DOHH2 (cell line): ENCODE measurements at regions not wholly inside any gene's neighbourhood (a gene's known extent, or its start where the extent isn't known, plus 50 kb on each side); places are given as distances from the start of the nearest gene placed in this dataset.

ENCODE experiments used
- H3F3A ChIP-seq: fragments of 200-600 bp; sonication (generic), shearing (Covaris generic); 2 replicates; pipeline ENCODE4 v1.6.0; 2016; ENCODE audit warnings: antibody characterized with exemption, mild to moderate bottlenecking; ENCODE audit not compliant: control insufficient read depth, insufficient read depth
- H3K27ac ChIP-seq: fragments of 200-600 bp; sonication (generic); 2 replicates; pipeline ENCODE4 v1.5.1; 2014; ENCODE audit warnings: low read depth, mild to moderate bottlenecking, low read length, moderate library complexity
- H3K27me3 ChIP-seq: fragments of 200-600 bp; sonication (generic); 2 replicates; pipeline ENCODE4 v1.6.1; 2014; ENCODE audit warnings: mild to moderate bottlenecking, low read length, mixed read lengths; ENCODE audit not compliant: control insufficient read depth
- H3K36me3 ChIP-seq: fragments of 200-600 bp; sonication (generic); 2 replicates; pipeline ENCODE4 v1.6.1; 2014; ENCODE audit warnings: mild to moderate bottlenecking, low read length, moderate library complexity, mixed read lengths; ENCODE audit not compliant: control insufficient read depth
- H3K4me1 ChIP-seq: fragments of 200-600 bp; sonication (generic); 2 replicates; pipeline ENCODE4 v1.6.1; 2014; ENCODE audit warnings: mild to moderate bottlenecking, low read length, mixed read lengths; ENCODE audit not compliant: control insufficient read depth
- H3K4me2 ChIP-seq: fragments of 200-600 bp; sonication (generic); 2 replicates; pipeline ENCODE4 v1.6.0; 2014; ENCODE audit warnings: mild to moderate bottlenecking, low read length, moderate library complexity
- H3K4me3 ChIP-seq: fragments of 200-600 bp; sonication (generic); 2 replicates; pipeline ENCODE4 v1.5.1; 2014; ENCODE audit warnings: mild to moderate bottlenecking, low read length, mixed read lengths
- H3K79me2 ChIP-seq: fragments of 200-600 bp; sonication (generic); 2 replicates; pipeline ENCODE4 v1.6.1; 2014; ENCODE audit warnings: mild to moderate bottlenecking, low read length, mixed read lengths; ENCODE audit not compliant: control insufficient read depth
- H3K9me2 ChIP-seq: fragments of 200-600 bp; sonication (generic); replicated peaks from 2 replicates; pipeline ENCODE4 v1.6.1; 2014; ENCODE audit warnings: mild to moderate bottlenecking, low read length, mixed read lengths; ENCODE audit not compliant: control insufficient read depth
- H3K9me3 ChIP-seq: fragments of 200-600 bp; sonication (generic); 2 replicates; pipeline ENCODE4 v1.6.1; 2014; ENCODE audit warnings: antibody characterized with exemption, low read length, mixed read lengths; ENCODE audit not compliant: control insufficient read depth, insufficient read depth
- H4K20me1 ChIP-seq: fragments of 200-600 bp; sonication (generic); 2 replicates; pipeline ENCODE4 v1.6.0; 2014; ENCODE audit warnings: low read depth, mild to moderate bottlenecking, antibody characterized with exemption, low read length, moderate library complexity; ENCODE audit not compliant: control insufficient read depth, insufficient read depth
- EZH2phosphoT487 ChIP-seq: fragments of 200-600 bp; sonication (generic); IDR thresholded peaks from 2 replicates; pipeline ENCODE4 v1.6.1; 2017; ENCODE audit warnings: borderline replicate concordance, mild to moderate bottlenecking, antibody characterized with exemption, low read length, moderate library complexity, mixed read lengths
- TF ChIP-seq, protein P1 (sequence below): fragments of 200-600 bp; sonication (generic); IDR thresholded peaks from one replicate; pipeline ENCODE4 v1.5.1; 2014; ENCODE audit warnings: antibody characterized with exemption, mild to moderate bottlenecking, low read depth, low read length; ENCODE audit not compliant: poor library complexity, severe bottlenecking

- no peaks in the 10 kb centered on the region for H3K79me2 ChIP-seq
- no peak overlapping the region for H3K27ac ChIP-seq
- no peaks in the 10 kb centered on the region for H3K27me3 ChIP-seq
- no peak overlapping the region for H3K4me3 ChIP-seq
- no peaks in the 10 kb centered on the region for H3K36me3 ChIP-seq
- no peaks in the 10 kb centered on the region for H3F3A ChIP-seq
- no peaks in the 10 kb centered on the region for H3K9me3 ChIP-seq
- TF ChIP-seq, protein P1, sequence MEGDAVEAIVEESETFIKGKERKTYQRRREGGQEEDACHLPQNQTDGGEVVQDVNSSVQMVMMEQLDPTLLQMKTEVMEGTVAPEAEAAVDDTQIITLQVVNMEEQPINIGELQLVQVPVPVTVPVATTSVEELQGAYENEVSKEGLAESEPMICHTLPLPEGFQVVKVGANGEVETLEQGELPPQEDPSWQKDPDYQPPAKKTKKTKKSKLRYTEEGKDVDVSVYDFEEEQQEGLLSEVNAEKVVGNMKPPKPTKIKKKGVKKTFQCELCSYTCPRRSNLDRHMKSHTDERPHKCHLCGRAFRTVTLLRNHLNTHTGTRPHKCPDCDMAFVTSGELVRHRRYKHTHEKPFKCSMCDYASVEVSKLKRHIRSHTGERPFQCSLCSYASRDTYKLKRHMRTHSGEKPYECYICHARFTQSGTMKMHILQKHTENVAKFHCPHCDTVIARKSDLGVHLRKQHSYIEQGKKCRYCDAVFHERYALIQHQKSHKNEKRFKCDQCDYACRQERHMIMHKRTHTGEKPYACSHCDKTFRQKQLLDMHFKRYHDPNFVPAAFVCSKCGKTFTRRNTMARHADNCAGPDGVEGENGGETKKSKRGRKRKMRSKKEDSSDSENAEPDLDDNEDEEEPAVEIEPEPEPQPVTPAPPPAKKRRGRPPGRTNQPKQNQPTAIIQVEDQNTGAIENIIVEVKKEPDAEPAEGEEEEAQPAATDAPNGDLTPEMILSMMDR = no peak
- TF ChIP-seq EZH2phosphoT487 = no peak
- H3K4me2 ChIP-seq = no peak overlapping the region
- no peaks in the 10 kb centered on the region for H3K4me1 ChIP-seq
- H3K9me2 ChIP-seq = no peaks in the 10 kb centered on the region
- no peaks in the 10 kb centered on the region for H4K20me1 ChIP-seq
These were observed 94.4 kb upstream of the TRPC3 start for GRCh38 chr4:122046255-122046654.

- no peaks in the 10 kb centered on the region for H3K9me3 ChIP-seq
- no peaks in the 10 kb centered on the region for H3K4me1 ChIP-seq
- no peak overlapping the region for H3K4me2 ChIP-seq
- no peaks in the 10 kb centered on the region for H3K27me3 ChIP-seq
- H3K27ac ChIP-seq = no peak overlapping the region
- no peaks in the 10 kb centered on the region for H3K9me2 ChIP-seq
- TF ChIP-seq EZH2phosphoT487 = no peak
- TF ChIP-seq, protein P1 = no peak
- H3F3A ChIP-seq = no peaks in the 10 kb centered on the region
- no peaks in the 10 kb centered on the region for H3K36me3 ChIP-seq
- no peaks in the 10 kb centered on the region for H3K79me2 ChIP-seq
- no peak overlapping the region for H3K4me3 ChIP-seq
- no peaks in the 10 kb centered on the region for H4K20me1 ChIP-seq
These were observed 93.7 kb upstream of the TRPC3 start for GRCh38 chr4:122045533-122045932.

GRCh38 chr4:122044501-122044900 is 92.6 kb upstream of the TRPC3 start:
- Histone ChIP-seq H3K79me2 (no peaks in the 10 kb centered on the region), H3K4me1 (no peaks in the 10 kb centered on the region), H3K4me2 (no peak overlapping the region), H3K36me3 (no peaks in the 10 kb centered on the region), H3K9me2 (no peaks in the 10 kb centered on the region), H3K27ac (no peak overlapping the region), H3F3A (no peaks in the 10 kb centered on the region), H3K9me3 (no peaks in the 10 kb centered on the region), H4K20me1 (no peaks in the 10 kb centered on the region), H3K27me3 (no peaks in the 10 kb centered on the region), H3K4me3 (no peak overlapping the region)
- TF ChIP-seq, protein P1 = no peak
- TF ChIP-seq EZH2phosphoT487 = no peak

DNA sequence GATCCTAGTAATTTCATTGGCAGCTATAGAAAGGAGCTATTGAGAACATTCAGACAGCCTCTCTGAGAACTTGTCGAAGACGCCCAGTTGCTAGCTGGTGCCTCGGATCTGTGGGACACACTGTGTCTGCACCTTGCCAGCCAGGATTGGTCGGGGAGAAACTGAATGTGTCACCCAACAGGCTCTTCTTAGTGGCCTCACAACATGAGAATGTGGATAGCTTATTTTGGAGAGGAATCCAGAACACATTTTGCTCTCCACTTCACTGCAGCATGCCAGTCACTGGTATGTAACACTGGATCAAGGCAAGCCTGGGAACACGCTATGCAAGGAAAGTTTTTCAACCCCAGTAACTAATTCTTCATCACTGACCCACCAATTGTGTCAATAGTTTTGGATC is 89.5 kb upstream of the TRPC3 start:
- no peaks in the 10 kb centered on the region for H4K20me1 ChIP-seq
- H3K27ac ChIP-seq = no peak overlapping the region
- H3K4me1 ChIP-seq = no peaks in the 10 kb centered on the region
- no peaks in the 10 kb centered on the region for H3K79me2 ChIP-seq
- H3K27me3 ChIP-seq = no peaks in the 10 kb centered on the region
- no peaks in the 10 kb centered on the region for H3K9me2 ChIP-seq
- TF ChIP-seq, protein P1 = no peak
- no peak for TF ChIP-seq EZH2phosphoT487
- no peaks in the 10 kb centered on the region for H3K36me3 ChIP-seq
- H3K4me3 ChIP-seq = no peak overlapping the region
- H3K9me3 ChIP-seq = no peaks in the 10 kb centered on the region
- no peaks in the 10 kb centered on the region for H3F3A ChIP-seq
- H3K4me2 ChIP-seq = no peak overlapping the region
